Loucy (cell line): ENCODE measurements at regions not wholly inside any gene's neighbourhood (a gene's known extent, or its start where the extent isn't known, plus 50 kb on each side); places are given as distances from the start of the nearest gene placed in this dataset.

Source experiments
- H2AFZ ChIP-seq: fragments of 200-600 bp; sonication (generic); 2 replicates; pipeline ENCODE4 v1.6.0; 2016; ENCODE audit warnings: antibody characterized with exemption, mild to moderate bottlenecking, low read length, moderate library complexity
- H3F3A ChIP-seq: fragments of 200-600 bp; 2 replicates; pipeline ENCODE4 v1.6.0; 2016; ENCODE audit warnings: antibody characterized with exemption, low read depth, mild to moderate bottlenecking
- H3K27me3 ChIP-seq: fragments of 200-600 bp; sonication (generic); 2 replicates; pipeline ENCODE4 v1.6.1; 2014; ENCODE audit warnings: low read length, mild to moderate bottlenecking; ENCODE audit not compliant: insufficient read depth, poor library complexity, severe bottlenecking
- H3K36me3 ChIP-seq: fragments of 200-600 bp; sonication (generic); 2 replicates; pipeline ENCODE4 v1.6.1; 2016; ENCODE audit warnings: low read length; ENCODE audit not compliant: insufficient read depth
- H3K4me1 ChIP-seq: fragments of 200-600 bp; sonication (generic); 2 replicates; pipeline ENCODE4 v1.5.1; 2014; ENCODE audit warnings: low read length, mild to moderate bottlenecking; ENCODE audit not compliant: insufficient read depth, poor library complexity, severe bottlenecking
- H3K4me2 ChIP-seq: fragments of 200-600 bp; sonication (generic); 2 replicates; pipeline ENCODE4 v1.6.0; 2014; ENCODE audit warnings: antibody characterized with exemption, low read length, low read depth, mild to moderate bottlenecking; ENCODE audit not compliant: poor library complexity, severe bottlenecking
- H3K4me3 ChIP-seq: fragments of 200-600 bp; sonication (generic); 2 replicates; pipeline ENCODE4 v1.5.1; 2014; ENCODE audit warnings: low read length, mild to moderate bottlenecking, mixed read lengths; ENCODE audit not compliant: poor library complexity, severe bottlenecking
- H3K79me2 ChIP-seq: fragments of 200-600 bp; sonication (generic); 2 replicates; pipeline ENCODE4 v1.6.1; 2014; ENCODE audit warnings: low read length; ENCODE audit not compliant: insufficient read depth
- H3K9ac ChIP-seq: fragments of 200-600 bp; sonication (generic); 2 replicates; pipeline ENCODE4 v1.6.0; 2014; ENCODE audit warnings: mild to moderate bottlenecking, low read depth, low read length, moderate library complexity; ENCODE audit not compliant: poor library complexity, severe bottlenecking
- H3K9me2 ChIP-seq: fragments of 200-600 bp; sonication (generic); replicated peaks from 2 replicates; pipeline ENCODE4 v1.6.1; 2016; ENCODE audit warnings: low read depth, low read length, mixed read lengths
- H3K9me3 ChIP-seq: fragments of 200-600 bp; sonication (generic); 2 replicates; pipeline ENCODE4 v1.6.1; 2014; ENCODE audit warnings: mild to moderate bottlenecking, antibody characterized with exemption, low read length, low read depth; ENCODE audit not compliant: insufficient read depth
- H4K20me1 ChIP-seq: fragments of 200-600 bp; sonication (generic); 2 replicates; pipeline ENCODE4 v1.6.0; 2014; ENCODE audit warnings: antibody characterized with exemption, low read length, mild to moderate bottlenecking; ENCODE audit not compliant: insufficient read depth, poor library complexity, severe bottlenecking
- CTCF ChIP-seq: fragments of 200-600 bp; sonication (generic); conservative IDR thresholded peaks from 2 replicates; pipeline ENCODE4 v1.5.1; 2014; ENCODE audit warnings: mild to moderate bottlenecking, antibody characterized with exemption, low read length
- EZH2phosphoT487 ChIP-seq: fragments of 200-600 bp; IDR thresholded peaks from 2 replicates; pipeline ENCODE4 v1.6.1; 2018; ENCODE audit warnings: antibody characterized with exemption, mild to moderate bottlenecking, moderate library complexity, borderline replicate concordance

GRCh38 chr3:147554332-147554731 lies 145.2 kb downstream of the ZIC1 start:
- Histone ChIP-seq H3K27me3 (no peaks in the 10 kb centered on the region), H2AFZ (no peak overlapping the region), H3K9me3 (no peaks in the 10 kb centered on the region), H3K4me2 (no peak overlapping the region), H3K4me1 (no peaks in the 10 kb centered on the region), H3K36me3 (no peaks in the 10 kb centered on the region), H3F3A (no peaks in the 10 kb centered on the region), H3K4me3 (no peak overlapping the region), H3K9ac (no peak overlapping the region), H4K20me1 (no peaks in the 10 kb centered on the region), H3K79me2 (no peaks in the 10 kb centered on the region), H3K9me2 (no peaks in the 10 kb centered on the region)
- TF ChIP-seq EZH2phosphoT487 = no peak
- TF ChIP-seq CTCF = no peak

GRCh38 chr3:147572970-147573340 lies 163.8 kb downstream of the ZIC1 start:
- H3K9ac ChIP-seq = no peak overlapping the region
- no peaks in the 10 kb centered on the region for H3K36me3 ChIP-seq
- no peaks in the 10 kb centered on the region for H3K27me3 ChIP-seq
- H2AFZ ChIP-seq = no peak overlapping the region
- H3K4me3 ChIP-seq = no peak overlapping the region
- no peaks in the 10 kb centered on the region for H3F3A ChIP-seq
- H3K4me2 ChIP-seq = no peak overlapping the region
- H3K9me2 ChIP-seq = no peaks in the 10 kb centered on the region
- peaks cover 3% of the 10 kb centered on the region for H3K4me1 ChIP-seq
- H4K20me1 ChIP-seq = no peaks in the 10 kb centered on the region
- H3K79me2 ChIP-seq = no peaks in the 10 kb centered on the region
- H3K9me3 ChIP-seq = no peaks in the 10 kb centered on the region
- TF ChIP-seq EZH2phosphoT487 = no peak
- TF ChIP-seq CTCF = no peak

GRCh38 chr3:147574621-147575020 lies 165.5 kb downstream of the ZIC1 start:
- Histone ChIP-seq H4K20me1 (no peaks in the 10 kb centered on the region), H3K4me1 (peaks cover 3% of the 10 kb centered on the region)

More at GRCh38 chr3:147574621-147575020, 165.5 kb downstream of the ZIC1 start:
- Histone ChIP-seq H3K4me3 (no peak overlapping the region), H3K4me2 (no peak overlapping the region), H3F3A (no peaks in the 10 kb centered on the region), H2AFZ (no peak overlapping the region), H3K9ac (no peak overlapping the region), H3K9me3 (no peaks in the 10 kb centered on the region), H3K79me2 (no peaks in the 10 kb centered on the region), H3K9me2 (no peaks in the 10 kb centered on the region), H3K36me3 (no peaks in the 10 kb centered on the region), H3K27me3 (no peaks in the 10 kb centered on the region)
- TF ChIP-seq CTCF = no peak
- no peak for TF ChIP-seq EZH2phosphoT487
